IMR-90 (cell line): ENCODE measurements at regions not wholly inside any gene's neighbourhood (a gene's known extent, or its start where the extent isn't known, plus 50 kb on each side); places are given as distances from the start of the nearest gene placed in this dataset.

Experiments
- ATAC-seq: fragments of 200-7000 bp; cut with Tn5 transposase; 2 replicates; pipeline ENCODE4 v1.9.1; 2020; ENCODE audit warnings: low read depth, mild to moderate bottlenecking, moderate library complexity
- BruUV-seq: library from RNA; stranded (reverse); fragments of 400-500 nt; replicated peaks from 2 replicates; lab custom pipeline; 2021; lab: Mats Ljungman, UMichigan
- CTCF ChIA-PET: fragments of 300-600 bp; formaldehyde crosslinking; extraction: SDS; loops from one replicate; lab custom pipeline; 2021; ENCODE audit warnings: antibody characterized with exemption; lab: Yijun Ruan, JAX
- POLR2A ChIA-PET: fragments of 300-600 bp; sonication (Branson Sonifier 250); formaldehyde crosslinking; loops from one replicate; lab custom pipeline; 2022; ENCODE audit warnings: antibody characterized with exemption; ENCODE audit not compliant: unreplicated experiment; lab: Charles Lee
- DNase-seq: peaks from one replicate; pipeline ENCODE4 v3.0.0; 2013
- H2AFZ ChIP-seq: replicated peaks from 2 replicates; pipeline ENCODE3; 2013; ENCODE audit warnings: low read length, mild to moderate bottlenecking; ENCODE audit not compliant: poor library complexity
- H2AK5ac ChIP-seq: 2 replicates; pipeline ENCODE4 v1.6.1; 2013; ENCODE audit warnings: low read depth, low read length, inconsistent platforms
- H2AK9ac ChIP-seq: replicated peaks from 2 replicates; pipeline ENCODE3; 2013; ENCODE audit warnings: mild to moderate bottlenecking, low read depth, low read length, moderate library complexity; ENCODE audit not compliant: poor library complexity
- H2BK120ac ChIP-seq: 2 replicates; pipeline ENCODE4 v1.6.1; 2013; ENCODE audit warnings: low read depth, low read length, inconsistent platforms
- H2BK15ac ChIP-seq: 3 replicates; pipeline ENCODE4 v1.6.1; 2013; ENCODE audit warnings: low read depth, low read length, inconsistent platforms
- H2BK20ac ChIP-seq: 2 replicates; pipeline ENCODE4 v1.6.1; 2013; ENCODE audit warnings: low read depth, mild to moderate bottlenecking, inconsistent platforms, low read length, moderate library complexity
- H2BK5ac ChIP-seq: 2 replicates; pipeline ENCODE4 v1.6.1; 2013; ENCODE audit warnings: mild to moderate bottlenecking, low read depth, low read length, inconsistent platforms; ENCODE audit not compliant: poor library complexity, severe bottlenecking
- H3K14ac ChIP-seq: replicated peaks from 2 replicates; pipeline ENCODE4 v1.6.1; 2013; ENCODE audit warnings: low read depth, low read length, inconsistent platforms
- H3K18ac ChIP-seq: 2 replicates; pipeline ENCODE4 v1.6.1; 2013; ENCODE audit warnings: low read depth, low read length, control low read depth
- H3K23ac ChIP-seq: 2 replicates; pipeline ENCODE4 v1.6.1; 2013; ENCODE audit warnings: low read depth, low read length, inconsistent platforms
- H3K27ac ChIP-seq: 2 replicates; pipeline ENCODE4 v1.5.1; 2013; ENCODE audit warnings: mild to moderate bottlenecking, control low read depth, low read length; ENCODE audit not compliant: insufficient read depth
- H3K27me3 ChIP-seq: 2 replicates; pipeline ENCODE4 v1.6.1; 2013; ENCODE audit warnings: low read length; ENCODE audit not compliant: control insufficient read depth, insufficient read depth
- H3K36me3 ChIP-seq: 2 replicates; pipeline ENCODE4 v1.6.1; 2013; ENCODE audit warnings: low read length, mixed read lengths; ENCODE audit not compliant: control insufficient read depth, insufficient read depth
- H3K4ac ChIP-seq: 2 replicates; pipeline ENCODE4 v1.6.1; 2013; ENCODE audit warnings: low read depth, low read length, inconsistent platforms
- H3K4me1 ChIP-seq: 2 replicates; pipeline ENCODE4 v1.6.1; 2013; ENCODE audit warnings: low read length, mixed read lengths; ENCODE audit not compliant: control insufficient read depth, insufficient read depth
- H3K4me2 ChIP-seq: 2 replicates; pipeline ENCODE4 v1.6.1; 2013; ENCODE audit warnings: low read depth, mild to moderate bottlenecking, control low read depth, low read length, moderate library complexity
- H3K4me3 ChIP-seq: 2 replicates; pipeline ENCODE4 v1.5.1; 2013; ENCODE audit warnings: low read depth, mild to moderate bottlenecking, control low read depth, low read length, moderate library complexity; ENCODE audit not compliant: insufficient read depth
- H3K56ac ChIP-seq: 2 replicates; pipeline ENCODE4 v1.6.1; 2013; ENCODE audit warnings: low read length, inconsistent platforms; ENCODE audit not compliant: insufficient read depth; ENCODE audit errors: extremely low read depth
- H3K79me1 ChIP-seq, 2 experiments: 2 replicates each; pipeline ENCODE4 v1.6.1; 2013; ENCODE audit warnings: low read length in 2 of 2, inconsistent platforms in 1 of 2, low read depth in 1 of 2
- H3K9ac ChIP-seq: 2 replicates; pipeline ENCODE4 v1.6.1; 2013; ENCODE audit warnings: low read depth, low read length, control low read depth
- H3K9me1 ChIP-seq: 2 replicates; pipeline ENCODE4 v1.6.1; 2013; ENCODE audit warnings: low read length, inconsistent platforms; ENCODE audit not compliant: insufficient read depth
- H3K9me3 ChIP-seq: 2 replicates; pipeline ENCODE4 v1.6.1; 2013; ENCODE audit warnings: low read length; ENCODE audit not compliant: control insufficient read depth, insufficient read depth
- H4K20me1 ChIP-seq: 2 replicates; pipeline ENCODE4 v1.6.1; 2013; ENCODE audit warnings: low read length, inconsistent platforms; ENCODE audit not compliant: insufficient read depth
- H4K5ac ChIP-seq: 2 replicates; pipeline ENCODE4 v1.6.1; 2013; ENCODE audit warnings: mild to moderate bottlenecking, low read depth, low read length, control low read depth
- H4K8ac ChIP-seq, 2 experiments: 2 replicates each; pipeline ENCODE4 v1.6.1; 2013; ENCODE audit warnings: low read depth in 2 of 2, low read length in 2 of 2, control low read depth in 1 of 2, inconsistent platforms in 1 of 2
- H4K91ac ChIP-seq: 2 replicates; pipeline ENCODE4 v1.6.1; 2013; ENCODE audit warnings: low read depth, low read length, inconsistent platforms; ENCODE audit not compliant: insufficient read depth
- CEBPB ChIP-seq: IDR thresholded peaks from 2 replicates; pipeline ENCODE4 v1.6.1; 2012; ENCODE audit warnings: low read depth, low read length, improper control_type of control experiment
- CHD1 ChIP-seq: IDR thresholded peaks from 2 replicates; pipeline ENCODE4 v1.6.1; 2012; ENCODE audit warnings: low read depth, low read length, improper control_type of control experiment
- ELK1 ChIP-seq: fragments of 150-350 bp; IDR thresholded peaks from 2 replicates; pipeline ENCODE4 v1.6.1; 2016; ENCODE audit warnings: low read depth, mild to moderate bottlenecking, low read length, moderate library complexity, borderline replicate concordance
- FOS ChIP-seq: fragments of 150-350 bp; IDR thresholded peaks from 2 replicates; pipeline ENCODE4 v1.6.1; 2016; ENCODE audit warnings: low read depth, low read length
- MAZ ChIP-seq: IDR thresholded peaks from 2 replicates; pipeline ENCODE4 v1.6.1; 2012; ENCODE audit warnings: low read depth, mild to moderate bottlenecking, low read length, improper control_type of control experiment, moderate library complexity, borderline replicate concordance
- MXI1 ChIP-seq: IDR thresholded peaks from 2 replicates; pipeline ENCODE4 v1.6.1; 2012; ENCODE audit warnings: low read depth, mild to moderate bottlenecking, low read length, moderate library complexity, borderline replicate concordance
- NFE2L2 ChIP-seq: fragments of 150-350 bp; IDR thresholded peaks from 2 replicates; pipeline ENCODE4 v1.6.1; 2016; ENCODE audit warnings: low read depth, mild to moderate bottlenecking, low read length
- POLR2A ChIP-seq: IDR thresholded peaks from 2 replicates; pipeline ENCODE4 v1.6.1; 2012; ENCODE audit warnings: mild to moderate bottlenecking, low read depth, low read length
- RFX5 ChIP-seq: IDR thresholded peaks from 2 replicates; pipeline ENCODE4 v1.8.0; 2012; ENCODE audit warnings: low read depth, mild to moderate bottlenecking, low read length, moderate library complexity
- SMC3 ChIP-seq: fragments of 150-350 bp; IDR thresholded peaks from 2 replicates; pipeline ENCODE4 v1.6.1; 2016; ENCODE audit warnings: low read depth, mild to moderate bottlenecking, antibody characterized with exemption, low read length, moderate library complexity
- USF2 ChIP-seq: fragments of 150-350 bp; IDR thresholded peaks from 2 replicates; pipeline ENCODE4 v1.6.1; 2017; ENCODE audit warnings: mild to moderate bottlenecking, antibody characterized with exemption, low read length, low read depth
- WGBS, 2 experiments: methylation state at CpG; one replicate each; pipeline versions ENCODE4 v1.1.5 to v1.1.7; 2013; ENCODE audit warnings: missing lambda C conversion rate in 2 of 2; ENCODE audit not compliant: insufficient read length in 1 of 2; ENCODE audit errors: extremely low coverage in 2 of 2; 5-methylcytosine and 5-hydroxymethylcytosine counted together
- dilution Hi-C: fragments of 300-500 bp; cut with HindIII; formaldehyde crosslinking; loops from one replicate; pipeline ENCODE4 v1.14.3; 2018; ENCODE audit warnings: low sequenced_read_pairs; ENCODE audit not compliant: unreplicated experiment
- in situ Hi-C: fragments of 300-500 bp; cut with MboI; formaldehyde crosslinking; loops from 3 replicates; pipeline ENCODE4 v1.14.3; 2019; ENCODE audit warnings: low sequenced_read_pairs, inconsistent platforms, mixed read lengths
- intact Hi-C: fragments of 100-400 bp; cut with micrococcal nuclease; formaldehyde crosslinking; loops from 2 replicates; pipeline ENCODE4 v1.10.0; 2022

DNA sequence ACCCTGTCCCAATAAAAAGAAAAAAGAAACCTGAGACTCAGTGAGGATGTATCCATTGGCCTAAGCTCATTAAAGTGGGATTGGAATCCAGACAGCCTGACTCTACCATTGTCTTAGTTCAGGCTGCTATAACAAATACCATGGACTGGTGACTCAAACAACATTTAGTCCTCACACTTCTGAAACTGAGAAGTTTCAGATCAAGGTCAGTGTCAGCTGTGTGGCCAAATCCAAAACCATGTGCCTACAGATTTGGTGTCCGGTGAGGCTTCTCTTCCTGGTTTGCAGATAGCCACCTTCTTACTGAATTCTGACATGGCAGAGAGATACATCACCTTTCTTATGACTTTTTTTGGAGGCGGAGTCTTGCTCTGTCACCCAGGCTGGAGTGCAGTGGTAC is 53.3 kb upstream of the KDM8 start:
- no peaks in the 10 kb centered on the region; the same call in 1 of the 2 replicates for H3K27me3 ChIP-seq
- no peak overlapping the region for H2BK15ac ChIP-seq
- peaks cover 2% of the 10 kb centered on the region; the same call in 1 of the 2 replicates for H3K9me3 ChIP-seq
- no peak overlapping the region for H3K4me3 ChIP-seq
- H4K91ac ChIP-seq, result no peak overlapping the region
- no peak overlapping the region for H3K14ac ChIP-seq
- dilution Hi-C loops, result no loop called here
- H3K4me2 ChIP-seq, result no peak overlapping the region
- no peak overlapping the region for H3K18ac ChIP-seq
- no TSS peak for BruUV-seq
- DNase-seq, result no peak
- no peaks in the 10 kb centered on the region for H4K20me1 ChIP-seq
- H3K56ac ChIP-seq, result no peak overlapping the region
- no peak overlapping the region for H4K8ac ChIP-seq
- ATAC-seq, result no peak
- TF ChIP-seq POLR2A, result no peak
- TF ChIP-seq MAZ, result no peak
- TF ChIP-seq NFE2L2, result no peak
- TF ChIP-seq FOS, result no peak
- TF ChIP-seq RFX5, result no peak
- TF ChIP-seq USF2, result no peak
- TF ChIP-seq CHD1, result no peak
- TF ChIP-seq SMC3, result no peak
- no peak for TF ChIP-seq CEBPB
- no peak for TF ChIP-seq MXI1
- TF ChIP-seq ELK1, result no peak
- intact Hi-C loops, result no loop called here
- POLR2A ChIA-PET, result no interaction called here
- no peak overlapping the region for H2BK5ac ChIP-seq
- WGBS, 2 experiments, result no CpG with 5 or more reads among the region's 2 CpGs
- H3K9ac ChIP-seq, result no peak overlapping the region
- no peak overlapping the region for H2AK9ac ChIP-seq
- no peak overlapping the region for H2BK20ac ChIP-seq
- no peak overlapping the region for H3K23ac ChIP-seq
- no peak overlapping the region for H2AK5ac ChIP-seq
- in situ Hi-C loops, result loop anchor here (10.0 kb wide), 1 partner anchor 305 kb away; no protein-coding TSS in a partner anchor
- H3K27ac ChIP-seq, result no peak overlapping the region
- CTCF ChIA-PET, result interaction anchor here (1.1 kb wide), 1 partner anchor 218 kb away, joined by 3 read pairs; no protein-coding TSS in a partner anchor
- no peaks in the 10 kb centered on the region for H3K79me1 ChIP-seq
- H3K4ac ChIP-seq, result no peak overlapping the region
- no peaks in the 10 kb centered on the region for H3K9me1 ChIP-seq
- no peak overlapping the region for H2AFZ ChIP-seq
- no peaks in the 10 kb centered on the region for H3K4me1 ChIP-seq
- no peak overlapping the region for H4K5ac ChIP-seq
- no peak overlapping the region for H2BK120ac ChIP-seq
- no peaks in the 10 kb centered on the region for H3K36me3 ChIP-seq
